T-cell (primary cell): ENCODE measurements at regions not wholly inside any gene's neighbourhood (a gene's known extent, or its start where the extent isn't known, plus 50 kb on each side); places are given as distances from the start of the nearest gene placed in this dataset.

ENCODE experiments used
- ATAC-seq, 4 experiments: fragments of 200-7000 bp in 3 of 4; fragments of 150-1000 bp in 1 of 4; cut with Tn5 transposase; replicated peaks in 1 of 4; 1 replicate in 3 of 4; 2 replicates in 1 of 4; pipeline ENCODE4 v1.10.0; 2021; ENCODE audit warnings: moderate library complexity in 3 of 4, mild to moderate bottlenecking in 2 of 4, moderate number of reproducible peaks in 1 of 4
- CTCF ChIA-PET, 2 donors: fragments of 300-600 bp; sonication (Branson Sonifier 250); formaldehyde crosslinking; loops; one replicate each; lab custom pipeline; 2022; ENCODE audit warnings: antibody characterized with exemption in 2 of 2; lab: Charles Lee
- POLR2A ChIA-PET, 2 donors: fragments of 300-600 bp; sonication (Branson Sonifier 250); formaldehyde crosslinking; loops; one replicate each; lab custom pipeline; 2022; ENCODE audit warnings: antibody characterized with exemption in 2 of 2; lab: Charles Lee
- DNase-seq, 35 experiments: peaks; one replicate each; pipeline versions ENCODE4 v3.0.0 to v3.0.0-alpha.2; 2013 to 2023
- H3K27ac ChIP-seq: one replicate; pipeline ENCODE4 v1.5.1; 2013; ENCODE audit warnings: low read length
- H3K27me3 ChIP-seq, 2 experiments: replicated peaks in 1 of 2; 1 replicate in 1 of 2; 2 replicates in 1 of 2; pipeline versions ENCODE4 v1.6.1 to v1.7.0; 2013; ENCODE audit warnings: low read length in 1 of 2, mixed read lengths in 1 of 2; ENCODE audit not compliant: control insufficient read depth in 2 of 2, insufficient read depth in 2 of 2; ENCODE audit errors: extremely low read depth in 1 of 2
- H3K36me3 ChIP-seq, 2 donors: 1 replicate in 1 of 2; 2 replicates in 1 of 2; pipeline versions ENCODE4 v1.6.1 to v1.7.0; 2013; ENCODE audit warnings: low read length in 1 of 2; ENCODE audit not compliant: control insufficient read depth in 2 of 2, insufficient read depth in 1 of 2; ENCODE audit errors: extremely low read depth in 1 of 2
- H3K4me1 ChIP-seq, 2 experiments: 1 replicate in 1 of 2; 2 replicates in 1 of 2; pipeline versions ENCODE4 v1.6.1 to v1.7.0; 2013; ENCODE audit warnings: low read length in 2 of 2, mixed read lengths in 1 of 2; ENCODE audit not compliant: insufficient read depth in 2 of 2, control insufficient read depth in 1 of 2; ENCODE audit errors: extremely low read depth in 1 of 2
- H3K4me3 ChIP-seq, 2 donors: 1 replicate in 1 of 2; 2 replicates in 1 of 2; pipeline versions ENCODE4 v1.5.1 to v1.7.0; 2013; ENCODE audit warnings: mild to moderate bottlenecking in 2 of 2, low read length in 1 of 2, moderate library complexity in 1 of 2; ENCODE audit not compliant: control insufficient read depth in 1 of 2; ENCODE audit errors: extremely low read depth in 1 of 2
- H3K9me3 ChIP-seq: 2 replicates; pipeline ENCODE4 v1.7.0; 2013
- H3K27ac Mint-ChIP-seq, 2 donors: one replicate each; pipeline ENCODE4 v1.8.0; 2020 to 2021; ENCODE audit warnings: mild to moderate bottlenecking in 2 of 2, mixed read lengths in 2 of 2
- H3K27me3 Mint-ChIP-seq, 2 donors: one replicate each; pipeline ENCODE4 v1.8.0; 2021 to 2022; ENCODE audit warnings: mixed read lengths in 2 of 2
- H3K36me3 Mint-ChIP-seq: one replicate; pipeline ENCODE4 v1.8.0; 2021; ENCODE audit warnings: mixed read lengths
- H3K4me1 Mint-ChIP-seq, 3 donors: one replicate each; pipeline ENCODE4 v1.8.0; 2020 to 2022; ENCODE audit warnings: mixed read lengths in 3 of 3, mild to moderate bottlenecking in 1 of 3
- H3K4me3 Mint-ChIP-seq, 3 donors: one replicate each; pipeline ENCODE4 v1.8.0; 2020 to 2022; ENCODE audit warnings: mild to moderate bottlenecking in 3 of 3, mixed read lengths in 3 of 3, moderate library complexity in 3 of 3
- H3K9me3 Mint-ChIP-seq, 3 donors: one replicate each; pipeline ENCODE4 v1.8.0; 2020 to 2022; ENCODE audit warnings: mixed read lengths in 3 of 3
- WGBS: methylation state at CpG from one replicate; pipeline ENCODE4 v1.1.5; 2013; ENCODE audit warnings: missing lambda C conversion rate; ENCODE audit not compliant: insufficient coverage; 5-methylcytosine and 5-hydroxymethylcytosine counted together

GRCh38 chr7:85630904-85631600 lies 444.2 kb upstream of the SEMA3D start:
- Histone ChIP-seq H3K27me3 (no peaks in the 10 kb centered on the region), H3K36me3 (no peaks in the 10 kb centered on the region), H3K4me1 (no peaks in the 10 kb centered on the region), H3K4me3 (no peak overlapping the region), H3K9me3 (no peaks in the 10 kb centered on the region), H3K27ac (no peak overlapping the region)
- DNase-seq (no peak), ATAC-seq (no peak)
- Mint-ChIP-seq H3K9me3 (peaks cover 10 to 14% (median 10%) of the 10 kb centered on the region in 3 donors), H3K4me1 (no peaks in the 10 kb centered on the region), H3K27ac (no peak overlapping the region), H3K36me3 (no peaks in the 10 kb centered on the region), H3K27me3 (no peaks in the 10 kb centered on the region), H3K4me3 (no peak overlapping the region)
- CTCF ChIA-PET, result no interaction called here
- WGBS, result no CpG with 5 or more reads among the region's 1 CpG
- POLR2A ChIA-PET, result no interaction called here

- WGBS, result 71% methylated on average over 2 of the region's 5 CpGs
- H3K36me3 Mint-ChIP-seq, result no peaks in the 10 kb centered on the region
- H3K27me3 Mint-ChIP-seq, result no peaks in the 10 kb centered on the region
- H3K27ac Mint-ChIP-seq, result no peak overlapping the region
- H3K4me1 Mint-ChIP-seq, result no peaks in the 10 kb centered on the region
- no peak for ATAC-seq
- Histone ChIP-seq H3K4me1 (no peaks in the 10 kb centered on the region), H3K9me3 (no peaks in the 10 kb centered on the region), H3K4me3 (no peak overlapping the region), H3K27me3 (no peaks in the 10 kb centered on the region), H3K36me3 (no peaks in the 10 kb centered on the region), H3K27ac (no peak overlapping the region)
- CTCF ChIA-PET, result no interaction called here
- no peak overlapping the region for H3K4me3 Mint-ChIP-seq
- POLR2A ChIA-PET, result no interaction called here
- no peak for DNase-seq
- peaks cover 5 to 12% (median 10%) of the 10 kb centered on the region in 3 donors for H3K9me3 Mint-ChIP-seq
These were observed 441.1 kb upstream of the SEMA3D start for GRCh38 chr7:85627791-85628586.

GRCh38 chr7:85622059-85622458 lies 435.2 kb upstream of the SEMA3D start:
- H3K4me1 Mint-ChIP-seq, result no peaks in the 10 kb centered on the region

GRCh38 chr7:85620936-85621685 lies 434.3 kb upstream of the SEMA3D start:
- Histone ChIP-seq H3K9me3 (no peaks in the 10 kb centered on the region), H3K27me3 (no peaks in the 10 kb centered on the region), H3K36me3 (no peaks in the 10 kb centered on the region), H3K4me1 (no peaks in the 10 kb centered on the region), H3K4me3 (no peak overlapping the region), H3K27ac (no peak overlapping the region)
- DNase-seq, result no peak
- H3K27ac Mint-ChIP-seq, result no peak overlapping the region
- no peak for ATAC-seq
- H3K4me3 Mint-ChIP-seq, result no peak overlapping the region
- no peaks in the 10 kb centered on the region for H3K27me3 Mint-ChIP-seq
- WGBS, result no CpG with 5 or more reads among the region's 3 CpGs
- peaks cover 0 to 14% (median 4%) of the 10 kb centered on the region in 3 donors for H3K9me3 Mint-ChIP-seq
- POLR2A ChIA-PET, result no interaction called here
- H3K36me3 Mint-ChIP-seq, result no peaks in the 10 kb centered on the region
- H3K4me1 Mint-ChIP-seq, result no peaks in the 10 kb centered on the region
- CTCF ChIA-PET, result no interaction called here

More at GRCh38 chr7:85622059-85622458, 435.2 kb upstream of the SEMA3D start:
- Histone ChIP-seq H3K27ac (no peak overlapping the region), H3K4me1 (no peaks in the 10 kb centered on the region), H3K27me3 (no peaks in the 10 kb centered on the region), H3K4me3 (no peak overlapping the region), H3K36me3 (no peaks in the 10 kb centered on the region), H3K9me3 (no peaks in the 10 kb centered on the region)
- Mint-ChIP-seq H3K36me3 (no peaks in the 10 kb centered on the region), H3K27ac (no peak overlapping the region), H3K27me3 (no peaks in the 10 kb centered on the region), H3K4me3 (no peak overlapping the region), H3K9me3 (peaks cover 4 to 18% (median 5%) of the 10 kb centered on the region in 3 donors)
- 100% methylated on average over 1 of the region's 1 CpG for WGBS
- ATAC-seq (no peak), DNase-seq (no peak)
- POLR2A ChIA-PET, result no interaction called here
- CTCF ChIA-PET, result no interaction called here

GRCh38 chr7:85619236-85619635 lies 432.4 kb upstream of the SEMA3D start:
- ChIA-PET POLR2A (no interaction called here), CTCF (no interaction called here)
- H3K27ac Mint-ChIP-seq, result no peak overlapping the region
- peaks cover 0 to 20% (median 5%) of the 10 kb centered on the region in 3 donors for H3K9me3 Mint-ChIP-seq
- H3K4me3 Mint-ChIP-seq, result no peak overlapping the region
- no peaks in the 10 kb centered on the region for H3K36me3 ChIP-seq
- no peaks in the 10 kb centered on the region for H3K27me3 Mint-ChIP-seq
- no peaks in the 10 kb centered on the region for H3K9me3 ChIP-seq
- no peak overlapping the region for H3K27ac ChIP-seq
- no peaks in the 10 kb centered on the region for H3K27me3 ChIP-seq
- WGBS, result no CpG with 5 or more reads among the region's 1 CpG
- no peak for DNase-seq
- no peaks in the 10 kb centered on the region for H3K4me1 ChIP-seq
- H3K36me3 Mint-ChIP-seq, result no peaks in the 10 kb centered on the region
- H3K4me1 Mint-ChIP-seq, result no peaks in the 10 kb centered on the region
- H3K4me3 ChIP-seq, result no peak overlapping the region
- no peak for ATAC-seq

GRCh38 chr7:85614684-85615083 lies 427.8 kb upstream of the SEMA3D start:
- ChIA-PET CTCF (no interaction called here), POLR2A (no interaction called here)
- Mint-ChIP-seq H3K4me3 (no peak overlapping the region), H3K36me3 (no peaks in the 10 kb centered on the region), H3K27me3 (no peaks in the 10 kb centered on the region), H3K9me3 (peaks cover 6 to 14% (median 13%) of the 10 kb centered on the region in 3 donors), H3K4me1 (no peaks in the 10 kb centered on the region), H3K27ac (no peak overlapping the region)
- Histone ChIP-seq H3K4me1 (no peaks in the 10 kb centered on the region), H3K9me3 (no peaks in the 10 kb centered on the region), H3K36me3 (no peaks in the 10 kb centered on the region), H3K4me3 (no peak overlapping the region), H3K27ac (no peak overlapping the region), H3K27me3 (no peaks in the 10 kb centered on the region)
- WGBS, result 87% methylated on average over 5 of the region's 5 CpGs
- ATAC-seq (no peak), DNase-seq (no peak)
